ENCODE measurements at regions not wholly inside any gene's neighbourhood (a gene's known extent, or its start where the extent isn't known, plus 50 kb on each side); places are given as distances from the start of the nearest gene placed in this dataset.
"Not testable (repeated sequence)": the region's sequence is repeated elsewhere in the genome, so short reads cannot be mapped to it uniquely, and the experiment has no call there.

- H3K4me1 ChIP-seq (ENCODE audit: insufficient read depth) = no peaks in the 10 kb centered on the region
- H3K4me3 ChIP-seq (ENCODE audit: low read depth, low read length) = no peak overlapping the region
- WGBS = 45% methylated on average over 5 of the region's 5 CpGs
- no peak for DNase-seq (ENCODE audit: extremely low spot score)
- H3K36me3 ChIP-seq (ENCODE audit: insufficient read depth) = no peaks in the 10 kb centered on the region
- H3K27ac ChIP-seq (ENCODE audit: low read depth) = no peak overlapping the region
These were observed 304.5 kb upstream of the MAP3K7 start for GRCh38 chr6:90891355-90891754.

GRCh38 chr6:90890683-90891330 lies 303.9 kb upstream of the MAP3K7 start:
- 19% methylated on average over 8 of the region's 8 CpGs for WGBS
- DNase-seq (ENCODE audit: extremely low spot score) = peak; percentile 51
- Histone ChIP-seq H3K4me1 (ENCODE audit: insufficient read depth) (no peaks in the 10 kb centered on the region), H3K4me3 (ENCODE audit: low read depth, low read length) (no peak overlapping the region), H3K27ac (ENCODE audit: low read depth) (no peak overlapping the region), H3K36me3 (ENCODE audit: insufficient read depth) (no peaks in the 10 kb centered on the region)

DNA sequence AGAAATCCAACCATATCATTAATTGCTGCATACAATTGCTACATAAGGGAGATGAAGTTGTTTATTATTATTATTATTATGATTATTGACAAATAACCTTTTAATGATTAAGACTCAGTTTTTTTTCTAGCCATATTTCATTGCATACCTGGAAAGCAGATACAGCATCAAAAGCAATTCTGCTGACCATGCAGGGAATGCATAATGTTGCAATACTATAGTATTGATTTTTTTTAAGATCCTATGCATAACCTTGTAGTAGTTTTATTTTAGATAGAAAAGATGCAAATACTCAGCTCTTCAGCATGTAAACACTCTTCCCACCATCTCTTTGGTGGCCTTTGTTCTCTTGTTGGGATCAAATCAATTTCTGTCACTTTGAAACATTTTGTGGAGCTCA lies 300.9 kb upstream of the MAP3K7 start:
- no peak overlapping the region for H3K27ac ChIP-seq (ENCODE audit: low read depth)
- DNase-seq (ENCODE audit: extremely low spot score) = no peak
- no peaks in the 10 kb centered on the region for H3K4me1 ChIP-seq (ENCODE audit: insufficient read depth)
- no peak overlapping the region for H3K4me3 ChIP-seq (ENCODE audit: low read depth, low read length)
- H3K36me3 ChIP-seq (ENCODE audit: insufficient read depth) = no peaks in the 10 kb centered on the region

- H3K36me3 ChIP-seq (ENCODE audit: insufficient read depth) = no peaks in the 10 kb centered on the region
- H3K4me3 ChIP-seq (ENCODE audit: low read depth, low read length) = no peak overlapping the region
- no peaks in the 10 kb centered on the region for H3K4me1 ChIP-seq (ENCODE audit: insufficient read depth)
- DNase-seq (ENCODE audit: extremely low spot score) = no peak
- H3K27ac ChIP-seq (ENCODE audit: low read depth) = no peak overlapping the region
- 76% methylated on average over 10 of the region's 10 CpGs for WGBS
These were observed 298.8 kb upstream of the MAP3K7 start for GRCh38 chr6:90885611-90886056.

- 92% methylated on average over 4 of the region's 4 CpGs for WGBS
- not testable (repeated sequence) for DNase-seq (ENCODE audit: extremely low spot score)
These were observed 298.3 kb upstream of the MAP3K7 start for GRCh38 chr6:90885137-90885536.

DNA sequence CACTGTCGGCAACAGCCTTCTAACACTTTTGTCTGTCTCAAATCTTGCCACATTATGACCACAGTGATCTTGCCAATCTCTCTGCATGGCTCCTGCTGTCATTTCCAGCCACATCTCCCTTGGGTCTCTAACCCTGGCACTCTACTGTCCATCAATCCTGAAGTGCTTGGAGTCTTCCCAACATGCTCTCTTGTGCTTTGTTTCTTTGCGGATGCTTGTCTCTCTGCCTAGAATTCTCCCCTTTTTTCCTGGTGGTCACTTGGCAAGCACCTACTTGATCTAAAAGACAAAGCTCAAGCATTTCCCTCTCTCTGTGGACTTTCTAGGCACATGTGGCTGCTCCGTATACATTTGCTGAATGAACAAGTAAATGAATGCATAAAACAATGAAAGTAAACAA lies 290.7 kb upstream of the MAP3K7 start:
- no peak for DNase-seq (ENCODE audit: extremely low spot score)
- WGBS = 85% methylated on average over 3 of the region's 3 CpGs
- no peaks in the 10 kb centered on the region for H3K4me1 ChIP-seq (ENCODE audit: insufficient read depth)
- no peaks in the 10 kb centered on the region for H3K36me3 ChIP-seq (ENCODE audit: insufficient read depth)
- no peak overlapping the region for H3K4me3 ChIP-seq (ENCODE audit: low read depth, low read length)
- no peak overlapping the region for H3K27ac ChIP-seq (ENCODE audit: low read depth)

More at GRCh38 chr6:90885137-90885536, 298.3 kb upstream of the MAP3K7 start:
- not testable (repeated sequence) for H3K4me3 ChIP-seq (ENCODE audit: low read depth, low read length); H3K27ac ChIP-seq (ENCODE audit: low read depth); H3K36me3 ChIP-seq (ENCODE audit: insufficient read depth); H3K4me1 ChIP-seq (ENCODE audit: insufficient read depth)

DNA sequence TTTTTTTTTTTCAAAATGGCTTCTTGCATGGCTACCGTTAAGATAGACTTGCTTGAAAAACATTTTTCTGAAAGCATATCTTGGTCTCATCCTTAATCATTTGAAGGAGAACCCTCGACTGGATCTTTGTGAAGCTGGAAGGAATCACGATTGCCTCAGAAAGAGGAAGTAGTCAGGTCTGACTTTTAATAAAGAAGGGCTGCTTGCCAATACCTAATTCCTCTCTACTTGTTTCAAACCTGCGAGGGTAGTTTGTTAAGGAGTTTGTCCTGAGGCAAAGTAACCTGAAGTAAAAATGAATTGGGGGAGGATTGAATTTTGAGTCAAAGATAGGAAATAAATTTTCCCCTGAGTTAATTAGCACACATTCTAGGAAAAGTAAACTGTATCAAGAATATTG lies 288.1 kb upstream of the MAP3K7 start:
- DNase-seq (ENCODE audit: extremely low spot score) = no peak
- H3K4me3 ChIP-seq (ENCODE audit: low read depth, low read length) = no peak overlapping the region
- no peaks in the 10 kb centered on the region for H3K36me3 ChIP-seq (ENCODE audit: insufficient read depth)
- H3K4me1 ChIP-seq (ENCODE audit: insufficient read depth) = no peaks in the 10 kb centered on the region
- no peak overlapping the region for H3K27ac ChIP-seq (ENCODE audit: low read depth)
- 70% methylated on average over 4 of the region's 4 CpGs for WGBS

DNA sequence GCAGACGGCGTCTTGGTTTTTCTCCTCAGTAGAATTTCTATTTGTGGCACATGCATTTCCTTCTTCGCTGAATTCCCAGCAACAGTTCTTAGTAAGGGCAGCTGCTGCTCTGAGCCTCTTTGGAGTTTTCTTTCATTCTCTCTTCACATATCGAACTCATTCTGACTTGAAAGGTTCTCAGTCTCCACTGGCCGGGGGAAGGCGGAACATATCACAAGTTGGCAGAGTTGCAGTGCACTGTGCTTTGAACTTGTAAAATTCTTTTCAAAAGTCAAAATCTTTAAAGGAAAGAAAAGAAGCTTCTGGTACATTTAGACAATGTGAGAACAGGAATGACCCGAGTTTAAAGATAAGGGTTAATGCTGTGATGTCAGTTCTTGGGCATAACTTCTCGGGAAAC lies 286.1 kb upstream of the MAP3K7 start:
- WGBS = 20% methylated on average over 8 of the region's 8 CpGs
- Histone ChIP-seq H3K4me3 (ENCODE audit: low read depth, low read length) (no peak overlapping the region), H3K36me3 (ENCODE audit: insufficient read depth) (no peaks in the 10 kb centered on the region), H3K4me1 (ENCODE audit: insufficient read depth) (no peaks in the 10 kb centered on the region), H3K27ac (ENCODE audit: low read depth) (no peak overlapping the region)
- no peak for DNase-seq (ENCODE audit: extremely low spot score)

GRCh38 chr6:90870561-90870960 lies 283.7 kb upstream of the MAP3K7 start:
- WGBS = 80% methylated on average over 1 of the region's 1 CpG
- no peak for DNase-seq (ENCODE audit: extremely low spot score)
- H3K4me1 ChIP-seq (ENCODE audit: insufficient read depth) = no peaks in the 10 kb centered on the region
- no peaks in the 10 kb centered on the region for H3K36me3 ChIP-seq (ENCODE audit: insufficient read depth)
- no peak overlapping the region for H3K27ac ChIP-seq (ENCODE audit: low read depth)
- no peak overlapping the region for H3K4me3 ChIP-seq (ENCODE audit: low read depth, low read length)

GRCh38 chr6:90868656-90869055 lies 281.8 kb upstream of the MAP3K7 start:
- no peaks in the 10 kb centered on the region for H3K4me1 ChIP-seq (ENCODE audit: insufficient read depth)
- WGBS = 66% methylated on average over 2 of the region's 2 CpGs
- H3K27ac ChIP-seq (ENCODE audit: low read depth) = no peak overlapping the region
- H3K36me3 ChIP-seq (ENCODE audit: insufficient read depth) = no peaks in the 10 kb centered on the region
- no peak for DNase-seq (ENCODE audit: extremely low spot score)
- H3K4me3 ChIP-seq (ENCODE audit: low read depth, low read length) = no peak overlapping the region

GRCh38 chr6:90868256-90868655 lies 281.4 kb upstream of the MAP3K7 start:
- DNase-seq (ENCODE audit: extremely low spot score) = no peak
- Histone ChIP-seq H3K4me3 (ENCODE audit: low read depth, low read length) (no peak overlapping the region), H3K27ac (ENCODE audit: low read depth) (no peak overlapping the region), H3K36me3 (ENCODE audit: insufficient read depth) (no peaks in the 10 kb centered on the region), H3K4me1 (ENCODE audit: insufficient read depth) (no peaks in the 10 kb centered on the region)
- WGBS = 90% methylated on average over 1 of the region's 1 CpG

DNA sequence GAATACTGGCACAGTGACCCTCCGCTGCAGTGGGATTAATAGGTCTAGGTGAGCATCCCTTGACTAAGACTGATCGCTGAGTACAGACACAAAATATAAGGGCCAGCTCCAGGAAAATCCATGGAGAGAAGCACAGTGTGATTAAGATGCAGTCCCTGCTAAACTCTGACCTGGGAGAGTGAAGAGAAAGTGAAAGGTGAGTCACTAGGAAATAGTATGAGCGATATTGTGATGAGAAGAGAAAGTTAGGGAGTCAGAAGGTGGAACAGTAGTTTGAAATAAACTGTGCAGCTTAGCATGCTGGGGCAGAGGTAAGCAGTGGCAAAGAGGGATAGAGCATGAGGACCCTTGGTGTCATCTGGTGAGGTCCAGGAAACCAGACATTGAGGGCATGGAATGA lies 278.6 kb upstream of the MAP3K7 start:
- no peak overlapping the region for H3K4me3 ChIP-seq (ENCODE audit: low read depth, low read length)
- DNase-seq (ENCODE audit: extremely low spot score) = no peak
- WGBS = 93% methylated on average over 3 of the region's 3 CpGs

DNA sequence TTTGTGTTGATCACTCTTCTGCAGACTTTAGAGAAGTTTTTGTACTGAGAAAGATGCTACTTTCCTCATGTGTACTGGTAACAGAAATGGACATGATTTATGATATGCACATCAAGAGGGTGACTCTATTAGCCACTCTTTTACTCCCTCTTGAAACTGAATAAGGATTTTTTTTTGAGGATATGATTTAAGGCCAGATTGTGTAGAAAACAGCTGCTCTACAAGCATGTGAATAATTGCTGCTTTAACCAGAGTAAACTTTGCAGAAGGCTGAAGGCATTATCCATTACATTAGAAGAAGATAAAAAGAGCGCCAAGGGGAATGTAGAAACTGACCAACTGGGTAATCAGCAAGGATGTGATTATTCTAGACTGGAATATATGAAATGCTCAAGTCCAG lies 276.2 kb upstream of the MAP3K7 start:
- 85% methylated on average over 1 of the region's 1 CpG for WGBS
- Histone ChIP-seq H3K36me3 (ENCODE audit: insufficient read depth) (no peaks in the 10 kb centered on the region), H3K27ac (ENCODE audit: low read depth) (no peak overlapping the region), H3K4me3 (ENCODE audit: low read depth, low read length) (no peak overlapping the region), H3K4me1 (ENCODE audit: insufficient read depth) (no peaks in the 10 kb centered on the region)
- no peak for DNase-seq (ENCODE audit: extremely low spot score)

More for the DNA sequence above, 278.6 kb upstream of the MAP3K7 start:
- no peaks in the 10 kb centered on the region for H3K4me1 ChIP-seq (ENCODE audit: insufficient read depth)
- H3K36me3 ChIP-seq (ENCODE audit: insufficient read depth) = no peaks in the 10 kb centered on the region
- no peak overlapping the region for H3K27ac ChIP-seq (ENCODE audit: low read depth)

GRCh38 chr6:90860822-90861601 lies 274.1 kb upstream of the MAP3K7 start:
- Histone ChIP-seq H3K4me3 (ENCODE audit: low read depth, low read length) (no peak overlapping the region), H3K4me1 (ENCODE audit: insufficient read depth) (no peaks in the 10 kb centered on the region), H3K36me3 (ENCODE audit: insufficient read depth) (no peaks in the 10 kb centered on the region), H3K27ac (ENCODE audit: low read depth) (no peak overlapping the region)
- 97% methylated on average over 5 of the region's 5 CpGs for whole genome bisulfite sequencing
- no peak for DNase-seq (ENCODE audit: extremely low spot score)

All from urinary bladder (tissue), 3 donors.